GM19395 (cell line): ENCODE measurements at regions not wholly inside any gene's neighbourhood (a gene's known extent, or its start where the extent isn't known, plus 50 kb on each side); places are given as distances from the start of the nearest gene placed in this dataset.
A peak's percentile ranks its signal among the peaks of the same experiment; 100 is the strongest.
"Not testable (repeated sequence)": the region's sequence is repeated elsewhere in the genome, so short reads cannot be mapped to it uniquely, and the experiment has no call there.

Source experiments
- ATAC-seq: cut with Tn5 transposase; IDR thresholded peaks from one replicate; pipeline ENCODE4 v1.9.1; 2021; ENCODE audit warnings: mild to moderate bottlenecking, moderate library complexity; ENCODE audit not compliant: unreplicated experiment

- ATAC-seq = not testable (repeated sequence)
Observed at GRCh38 chr6:71007298-71007697, 50.4 kb upstream of the B3GAT2 start.

GRCh38 chr6:71011871-71012371, 55.1 kb upstream of the B3GAT2 start:
- no peak for ATAC-seq

GRCh38 chr6:71012866-71013469, 56.1 kb upstream of the B3GAT2 start:
- peak; percentile 95 for ATAC-seq

GRCh38 chr6:71015392-71015791, 58.5 kb upstream of the B3GAT2 start:
- no peak for ATAC-seq

- ATAC-seq = no peak
Observed at GRCh38 chr6:71028236-71028876, 71.5 kb upstream of the B3GAT2 start.

GRCh38 chr6:71028877-71029252, 72.0 kb upstream of the B3GAT2 start:
- no peak for ATAC-seq

- no peak for ATAC-seq
Observed at GRCh38 chr6:71029555-71029954, 72.7 kb upstream of the B3GAT2 start.

- no peak for ATAC-seq
Observed at GRCh38 chr6:71031912-71032311, 75.1 kb upstream of the B3GAT2 start.

- ATAC-seq = no peak
Observed at GRCh38 chr6:71033171-71033570, 76.3 kb upstream of the B3GAT2 start.

- ATAC-seq = no peak
Observed at GRCh38 chr6:71033890-71034289, 77.0 kb upstream of the B3GAT2 start.

- ATAC-seq = no peak
Observed at GRCh38 chr6:71034563-71035345, 77.9 kb upstream of the B3GAT2 start.

GRCh38 chr6:71035871-71036270, 79.0 kb upstream of the B3GAT2 start:
- no peak for ATAC-seq

GRCh38 chr6:71038711-71039344, 82.0 kb upstream of the B3GAT2 start:
- no peak for ATAC-seq

GRCh38 chr6:71040043-71040442, 83.2 kb upstream of the B3GAT2 start:
- no peak for ATAC-seq

- no peak for ATAC-seq
Observed at GRCh38 chr6:71040841-71041240, 84.0 kb upstream of the B3GAT2 start.

GRCh38 chr6:71043902-71044301, 87.0 kb upstream of the B3GAT2 start:
- peak; percentile 60 for ATAC-seq

- no peak for ATAC-seq
Observed at GRCh38 chr6:71044753-71045152, 87.9 kb upstream of the B3GAT2 start.

GRCh38 chr6:71045296-71045695, 88.4 kb upstream of the B3GAT2 start:
- ATAC-seq = no peak

GRCh38 chr6:71047417-71047816, 90.6 kb upstream of the B3GAT2 start:
- no peak for ATAC-seq

- ATAC-seq = no peak
Observed at GRCh38 chr6:71048320-71049164, 91.7 kb upstream of the B3GAT2 start.
